Fibroblast of upper back skin (primary cell): ENCODE measurements at regions not wholly inside any gene's neighbourhood (a gene's known extent, or its start where the extent isn't known, plus 50 kb on each side); places are given as distances from the start of the nearest gene placed in this dataset.
A peak's percentile ranks its signal among the peaks of the same experiment; 100 is the strongest.

Experiments
- DNase-seq: peaks from one replicate; pipeline ENCODE4 v3.0.0-alpha.2; 2013

- DNase-seq: peak; percentile 99
Observed at GRCh38 chr1:87226341-87226760, 102.3 kb upstream of the LMO4 start.

- DNase-seq: no peak
Observed at GRCh38 chr1:87227651-87228050, 101.0 kb upstream of the LMO4 start.

- no peak for DNase-seq
Observed at GRCh38 chr1:87230501-87230900, 98.2 kb upstream of the LMO4 start.

- DNase-seq: no peak
Observed at GRCh38 chr1:87231703-87232367, 96.8 kb upstream of the LMO4 start.

GRCh38 chr1:87236585-87236984 is 92.1 kb upstream of the LMO4 start:
- no peak for DNase-seq

- no peak for DNase-seq
Observed at GRCh38 chr1:87239997-87240605, 88.6 kb upstream of the LMO4 start.

GRCh38 chr1:87240661-87241285 is 87.9 kb upstream of the LMO4 start:
- DNase-seq: no peak

GRCh38 chr1:87242445-87243185 is 86.1 kb upstream of the LMO4 start:
- DNase-seq: no peak

GRCh38 chr1:87243573-87243972 is 85.1 kb upstream of the LMO4 start:
- DNase-seq: peak; percentile 28

GRCh38 chr1:87246436-87246835 is 82.2 kb upstream of the LMO4 start:
- DNase-seq: no peak

GRCh38 chr1:87249803-87250202 is 78.9 kb upstream of the LMO4 start:
- no peak for DNase-seq

- no peak for DNase-seq
Observed at GRCh38 chr1:87250336-87250735, 78.3 kb upstream of the LMO4 start.

- DNase-seq: peak; percentile 82
Observed at GRCh38 chr1:87252406-87252805, 76.3 kb upstream of the LMO4 start.

GRCh38 chr1:87262688-87263087 is 66.0 kb upstream of the LMO4 start:
- DNase-seq: no peak

- DNase-seq: no peak
Observed at GRCh38 chr1:87263281-87263680, 65.4 kb upstream of the LMO4 start.

- DNase-seq: no peak
Observed at GRCh38 chr1:87263785-87264184, 64.9 kb upstream of the LMO4 start.

GRCh38 chr1:87264976-87265375 is 63.7 kb upstream of the LMO4 start:
- DNase-seq: no peak

- DNase-seq: no peak
Observed at GRCh38 chr1:87265786-87266185, 62.9 kb upstream of the LMO4 start.

- no peak for DNase-seq
Observed at GRCh38 chr1:87268111-87268510, 60.6 kb upstream of the LMO4 start.

GRCh38 chr1:87269921-87270320 is 58.8 kb upstream of the LMO4 start:
- no peak for DNase-seq

- DNase-seq: no peak
Observed at GRCh38 chr1:87273291-87273690, 55.4 kb upstream of the LMO4 start.

GRCh38 chr1:87274851-87275250 is 53.8 kb upstream of the LMO4 start:
- no peak for DNase-seq

- DNase-seq: peak; percentile 47
Observed at GRCh38 chr1:87278825-87279535, 49.7 kb upstream of the LMO4 start.
